WTC11 (cell line): ENCODE measurements at regions not wholly inside any gene's neighbourhood (a gene's known extent, or its start where the extent isn't known, plus 50 kb on each side); places are given as distances from the start of the nearest gene placed in this dataset.

ENCODE experiments used
- ATAC-seq: fragments of 200-7000 bp; cut with Tn5 transposase; 2 replicates; pipeline ENCODE4 v1.10.0; 2021; ENCODE audit warnings: mild to moderate bottlenecking, moderate library complexity
- CTCF ChIA-PET: fragments of 300-600 bp; sonication (Branson Sonifier 250); formaldehyde crosslinking; loops from one replicate; lab custom pipeline; 2021; ENCODE audit warnings: antibody characterized with exemption; lab: Charles Lee
- POLR2A ChIA-PET: fragments of 350-600 bp; sonication (Branson Sonifier 250); formaldehyde crosslinking; loops from one replicate; lab custom pipeline; 2021; ENCODE audit warnings: antibody characterized with exemption; lab: Charles Lee
- DNase-seq: peaks from one replicate; pipeline ENCODE4 v3.0.0; 2021; ENCODE audit warnings: low spot score
- H3K27ac Mint-ChIP-seq: 2 replicates; pipeline ENCODE4 v1.8.0; 2021; ENCODE audit warnings: mixed read lengths
- H3K27me3 Mint-ChIP-seq: 2 replicates; pipeline ENCODE4 v1.8.0; 2021; ENCODE audit warnings: low read depth, mild to moderate bottlenecking, moderate library complexity, mixed read lengths
- H3K36me3 Mint-ChIP-seq: 2 replicates; pipeline ENCODE4 v1.8.0; 2021; ENCODE audit warnings: mixed read lengths
- H3K4me1 Mint-ChIP-seq: 2 replicates; pipeline ENCODE4 v1.8.0; 2022; ENCODE audit warnings: mixed read lengths
- H3K4me3 Mint-ChIP-seq: 2 replicates; pipeline ENCODE4 v1.8.0; 2021; ENCODE audit warnings: mild to moderate bottlenecking, moderate library complexity, mixed read lengths
- H3K9me3 Mint-ChIP-seq: 2 replicates; pipeline ENCODE4 v1.8.0; 2021; ENCODE audit warnings: mixed read lengths
- ESRRA ChIP-seq: sonication (generic); formaldehyde crosslinking; IDR thresholded peaks from 2 replicates; pipeline ENCODE4 v1.8.1; 2022; ENCODE audit warnings: mild to moderate bottlenecking, missing genetic modification reagents, borderline replicate concordance
- MYBL2 ChIP-seq: sonication (generic); formaldehyde crosslinking; IDR thresholded peaks from 2 replicates; pipeline ENCODE4 v1.8.1; 2023; ENCODE audit warnings: mild to moderate bottlenecking, moderate library complexity, missing genetic modification reagents
- NFYB ChIP-seq: sonication (generic); formaldehyde crosslinking; conservative IDR thresholded peaks from 2 replicates; pipeline ENCODE4 v1.8.0; 2022; ENCODE audit warnings: low read depth, missing genetic modification reagents
- SMAD4 ChIP-seq: sonication (generic); formaldehyde crosslinking; IDR thresholded peaks from 2 replicates; pipeline ENCODE4 v1.8.0; 2022; ENCODE audit warnings: mild to moderate bottlenecking, missing genetic modification reagents
- SP1 ChIP-seq: sonication (generic); formaldehyde crosslinking; conservative IDR thresholded peaks from 2 replicates; pipeline ENCODE4 v1.8.1; 2022; ENCODE audit warnings: missing genetic modification reagents
- TP53 ChIP-seq: sonication (generic); formaldehyde crosslinking; IDR thresholded peaks from 2 replicates; pipeline ENCODE4 v1.8.1; 2023; ENCODE audit warnings: mild to moderate bottlenecking, missing genetic modification reagents
- ZNF263 ChIP-seq: sonication (generic); formaldehyde crosslinking; IDR thresholded peaks from 2 replicates; pipeline ENCODE4 v1.8.1; 2022; ENCODE audit warnings: low read depth, mild to moderate bottlenecking, moderate library complexity, missing genetic modification reagents
- TF ChIP-seq, protein P1 (sequence below): fragments of 200-600 bp; IDR thresholded peaks from 2 replicates; pipeline ENCODE4 v1.8.0; 2022; ENCODE audit warnings: antibody characterized with exemption
- TF ChIP-seq, protein P2 (sequence below): sonication (generic); formaldehyde crosslinking; IDR thresholded peaks from 2 replicates; pipeline ENCODE4 v1.8.0; 2022; ENCODE audit warnings: mild to moderate bottlenecking, missing genetic modification reagents
- TF ChIP-seq, protein P3 (sequence below): sonication (generic); formaldehyde crosslinking; IDR thresholded peaks from 2 replicates; pipeline ENCODE4 v1.8.0; 2023; ENCODE audit warnings: missing genetic modification reagents, mild to moderate bottlenecking, borderline replicate concordance
- TF ChIP-seq, protein P4 (sequence below): sonication (generic); formaldehyde crosslinking; IDR thresholded peaks from 2 replicates; pipeline ENCODE4 v1.8.1; 2023; ENCODE audit warnings: mild to moderate bottlenecking, missing genetic modification reagents
- TF ChIP-seq, protein P5 (sequence below): sonication (generic); formaldehyde crosslinking; IDR thresholded peaks from 2 replicates; pipeline ENCODE4 v1.8.1; 2023; ENCODE audit warnings: mild to moderate bottlenecking, missing genetic modification reagents
- TF ChIP-seq, protein P6 (sequence below): sonication (generic); formaldehyde crosslinking; IDR thresholded peaks from 2 replicates; pipeline ENCODE4 v1.8.1; 2022; ENCODE audit warnings: low read depth, missing genetic modification reagents, borderline replicate concordance

DNA sequence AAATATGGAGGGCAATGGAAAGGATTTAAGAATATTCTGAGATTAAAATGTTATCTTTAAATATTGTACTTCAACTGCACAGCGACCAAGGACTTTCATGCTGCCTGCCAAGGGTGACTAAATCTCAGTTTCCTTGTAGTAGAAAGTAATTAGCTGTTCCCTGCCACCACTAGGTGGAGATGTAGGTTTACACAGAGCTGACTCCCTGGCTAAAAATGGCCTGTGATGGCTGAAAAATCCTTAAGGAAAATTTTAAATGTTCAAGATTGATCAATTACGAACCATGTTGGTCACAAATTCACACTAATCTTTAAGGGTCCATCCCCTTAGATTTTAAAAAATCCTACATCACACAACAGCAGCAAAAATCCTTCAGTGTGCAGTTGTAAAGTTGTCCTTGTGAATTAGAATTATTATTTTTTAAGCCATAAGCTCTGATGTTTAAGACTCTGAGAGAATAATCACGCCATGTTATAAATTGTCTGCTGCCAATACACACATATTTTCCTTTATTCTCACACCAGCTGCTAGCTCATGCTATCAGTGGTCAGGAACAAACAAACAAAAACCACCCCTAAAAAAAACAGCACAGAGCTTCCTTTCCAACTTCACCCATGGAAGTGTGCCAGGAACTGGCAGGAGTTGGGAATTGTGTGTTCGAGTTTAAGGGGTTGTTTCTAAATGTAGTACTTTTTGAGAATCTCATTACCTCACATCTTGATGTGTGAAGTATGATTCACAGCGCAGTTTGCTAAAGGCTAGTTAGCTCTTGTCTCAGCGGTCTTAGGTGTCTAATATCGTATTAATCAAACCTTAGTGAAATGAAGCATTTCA, 399.8 kb downstream of the TMEM182 start:
- TF ChIP-seq, protein P1, sequence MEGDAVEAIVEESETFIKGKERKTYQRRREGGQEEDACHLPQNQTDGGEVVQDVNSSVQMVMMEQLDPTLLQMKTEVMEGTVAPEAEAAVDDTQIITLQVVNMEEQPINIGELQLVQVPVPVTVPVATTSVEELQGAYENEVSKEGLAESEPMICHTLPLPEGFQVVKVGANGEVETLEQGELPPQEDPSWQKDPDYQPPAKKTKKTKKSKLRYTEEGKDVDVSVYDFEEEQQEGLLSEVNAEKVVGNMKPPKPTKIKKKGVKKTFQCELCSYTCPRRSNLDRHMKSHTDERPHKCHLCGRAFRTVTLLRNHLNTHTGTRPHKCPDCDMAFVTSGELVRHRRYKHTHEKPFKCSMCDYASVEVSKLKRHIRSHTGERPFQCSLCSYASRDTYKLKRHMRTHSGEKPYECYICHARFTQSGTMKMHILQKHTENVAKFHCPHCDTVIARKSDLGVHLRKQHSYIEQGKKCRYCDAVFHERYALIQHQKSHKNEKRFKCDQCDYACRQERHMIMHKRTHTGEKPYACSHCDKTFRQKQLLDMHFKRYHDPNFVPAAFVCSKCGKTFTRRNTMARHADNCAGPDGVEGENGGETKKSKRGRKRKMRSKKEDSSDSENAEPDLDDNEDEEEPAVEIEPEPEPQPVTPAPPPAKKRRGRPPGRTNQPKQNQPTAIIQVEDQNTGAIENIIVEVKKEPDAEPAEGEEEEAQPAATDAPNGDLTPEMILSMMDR, result peak; percentile 62
- TF ChIP-seq TP53 (CRISPR knock-in tag), result no peak
- no peak for TF ChIP-seq NFYB (CRISPR knock-in tag)
- POLR2A ChIA-PET, result interaction anchor here (0.5 kb wide), 1 partner anchor 1230 kb away, joined by 3 read pairs; no protein-coding TSS in a partner anchor
- ATAC-seq, result peak; percentile 59; the same call in 1 of the 2 replicates

DNA sequence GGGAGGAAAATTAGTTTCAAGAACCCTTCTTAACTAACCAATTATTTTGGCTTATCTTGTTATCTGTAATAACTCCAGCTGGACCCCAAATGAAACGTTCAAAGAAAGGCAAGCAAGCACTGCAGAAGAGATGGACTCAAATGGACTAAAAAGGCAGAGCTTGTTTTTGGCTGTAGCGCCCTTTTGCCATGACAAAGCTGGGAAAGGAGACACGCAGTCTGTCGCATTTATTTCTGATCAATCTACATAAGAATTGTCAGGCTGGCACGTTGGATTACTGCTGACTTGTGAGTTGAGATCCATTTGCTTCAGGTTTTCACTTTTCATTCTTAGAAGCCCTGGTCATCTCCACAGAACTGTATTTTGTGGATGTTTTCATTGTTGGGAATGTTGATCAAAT, 402.9 kb downstream of the TMEM182 start:
- POLR2A ChIA-PET, result no interaction called here
- TF ChIP-seq, protein P2, sequence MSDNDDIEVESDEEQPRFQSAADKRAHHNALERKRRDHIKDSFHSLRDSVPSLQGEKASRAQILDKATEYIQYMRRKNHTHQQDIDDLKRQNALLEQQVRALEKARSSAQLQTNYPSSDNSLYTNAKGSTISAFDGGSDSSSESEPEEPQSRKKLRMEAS (CRISPR knock-in tag), result no peak
- TF ChIP-seq, protein P3, sequence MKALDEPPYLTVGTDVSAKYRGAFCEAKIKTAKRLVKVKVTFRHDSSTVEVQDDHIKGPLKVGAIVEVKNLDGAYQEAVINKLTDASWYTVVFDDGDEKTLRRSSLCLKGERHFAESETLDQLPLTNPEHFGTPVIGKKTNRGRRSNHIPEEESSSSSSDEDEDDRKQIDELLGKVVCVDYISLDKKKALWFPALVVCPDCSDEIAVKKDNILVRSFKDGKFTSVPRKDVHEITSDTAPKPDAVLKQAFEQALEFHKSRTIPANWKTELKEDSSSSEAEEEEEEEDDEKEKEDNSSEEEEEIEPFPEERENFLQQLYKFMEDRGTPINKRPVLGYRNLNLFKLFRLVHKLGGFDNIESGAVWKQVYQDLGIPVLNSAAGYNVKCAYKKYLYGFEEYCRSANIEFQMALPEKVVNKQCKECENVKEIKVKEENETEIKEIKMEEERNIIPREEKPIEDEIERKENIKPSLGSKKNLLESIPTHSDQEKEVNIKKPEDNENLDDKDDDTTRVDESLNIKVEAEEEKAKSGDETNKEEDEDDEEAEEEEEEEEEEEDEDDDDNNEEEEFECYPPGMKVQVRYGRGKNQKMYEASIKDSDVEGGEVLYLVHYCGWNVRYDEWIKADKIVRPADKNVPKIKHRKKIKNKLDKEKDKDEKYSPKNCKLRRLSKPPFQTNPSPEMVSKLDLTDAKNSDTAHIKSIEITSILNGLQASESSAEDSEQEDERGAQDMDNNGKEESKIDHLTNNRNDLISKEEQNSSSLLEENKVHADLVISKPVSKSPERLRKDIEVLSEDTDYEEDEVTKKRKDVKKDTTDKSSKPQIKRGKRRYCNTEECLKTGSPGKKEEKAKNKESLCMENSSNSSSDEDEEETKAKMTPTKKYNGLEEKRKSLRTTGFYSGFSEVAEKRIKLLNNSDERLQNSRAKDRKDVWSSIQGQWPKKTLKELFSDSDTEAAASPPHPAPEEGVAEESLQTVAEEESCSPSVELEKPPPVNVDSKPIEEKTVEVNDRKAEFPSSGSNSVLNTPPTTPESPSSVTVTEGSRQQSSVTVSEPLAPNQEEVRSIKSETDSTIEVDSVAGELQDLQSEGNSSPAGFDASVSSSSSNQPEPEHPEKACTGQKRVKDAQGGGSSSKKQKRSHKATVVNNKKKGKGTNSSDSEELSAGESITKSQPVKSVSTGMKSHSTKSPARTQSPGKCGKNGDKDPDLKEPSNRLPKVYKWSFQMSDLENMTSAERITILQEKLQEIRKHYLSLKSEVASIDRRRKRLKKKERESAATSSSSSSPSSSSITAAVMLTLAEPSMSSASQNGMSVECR (CRISPR knock-in tag), result no peak
- TF ChIP-seq, protein P4, sequence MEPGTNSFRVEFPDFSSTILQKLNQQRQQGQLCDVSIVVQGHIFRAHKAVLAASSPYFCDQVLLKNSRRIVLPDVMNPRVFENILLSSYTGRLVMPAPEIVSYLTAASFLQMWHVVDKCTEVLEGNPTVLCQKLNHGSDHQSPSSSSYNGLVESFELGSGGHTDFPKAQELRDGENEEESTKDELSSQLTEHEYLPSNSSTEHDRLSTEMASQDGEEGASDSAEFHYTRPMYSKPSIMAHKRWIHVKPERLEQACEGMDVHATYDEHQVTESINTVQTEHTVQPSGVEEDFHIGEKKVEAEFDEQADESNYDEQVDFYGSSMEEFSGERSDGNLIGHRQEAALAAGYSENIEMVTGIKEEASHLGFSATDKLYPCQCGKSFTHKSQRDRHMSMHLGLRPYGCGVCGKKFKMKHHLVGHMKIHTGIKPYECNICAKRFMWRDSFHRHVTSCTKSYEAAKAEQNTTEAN (CRISPR knock-in tag), result no peak
- TF ChIP-seq ZNF263 (CRISPR knock-in tag), result no peak
- TF ChIP-seq, protein P5, sequence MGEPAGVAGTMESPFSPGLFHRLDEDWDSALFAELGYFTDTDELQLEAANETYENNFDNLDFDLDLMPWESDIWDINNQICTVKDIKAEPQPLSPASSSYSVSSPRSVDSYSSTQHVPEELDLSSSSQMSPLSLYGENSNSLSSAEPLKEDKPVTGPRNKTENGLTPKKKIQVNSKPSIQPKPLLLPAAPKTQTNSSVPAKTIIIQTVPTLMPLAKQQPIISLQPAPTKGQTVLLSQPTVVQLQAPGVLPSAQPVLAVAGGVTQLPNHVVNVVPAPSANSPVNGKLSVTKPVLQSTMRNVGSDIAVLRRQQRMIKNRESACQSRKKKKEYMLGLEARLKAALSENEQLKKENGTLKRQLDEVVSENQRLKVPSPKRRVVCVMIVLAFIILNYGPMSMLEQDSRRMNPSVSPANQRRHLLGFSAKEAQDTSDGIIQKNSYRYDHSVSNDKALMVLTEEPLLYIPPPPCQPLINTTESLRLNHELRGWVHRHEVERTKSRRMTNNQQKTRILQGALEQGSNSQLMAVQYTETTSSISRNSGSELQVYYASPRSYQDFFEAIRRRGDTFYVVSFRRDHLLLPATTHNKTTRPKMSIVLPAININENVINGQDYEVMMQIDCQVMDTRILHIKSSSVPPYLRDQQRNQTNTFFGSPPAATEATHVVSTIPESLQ (CRISPR knock-in tag), result no peak
- TF ChIP-seq, protein P6, sequence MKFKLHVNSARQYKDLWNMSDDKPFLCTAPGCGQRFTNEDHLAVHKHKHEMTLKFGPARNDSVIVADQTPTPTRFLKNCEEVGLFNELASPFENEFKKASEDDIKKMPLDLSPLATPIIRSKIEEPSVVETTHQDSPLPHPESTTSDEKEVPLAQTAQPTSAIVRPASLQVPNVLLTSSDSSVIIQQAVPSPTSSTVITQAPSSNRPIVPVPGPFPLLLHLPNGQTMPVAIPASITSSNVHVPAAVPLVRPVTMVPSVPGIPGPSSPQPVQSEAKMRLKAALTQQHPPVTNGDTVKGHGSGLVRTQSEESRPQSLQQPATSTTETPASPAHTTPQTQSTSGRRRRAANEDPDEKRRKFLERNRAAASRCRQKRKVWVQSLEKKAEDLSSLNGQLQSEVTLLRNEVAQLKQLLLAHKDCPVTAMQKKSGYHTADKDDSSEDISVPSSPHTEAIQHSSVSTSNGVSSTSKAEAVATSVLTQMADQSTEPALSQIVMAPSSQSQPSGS (CRISPR knock-in tag), result no peak
- TF ChIP-seq SMAD4, result no peak
- TF ChIP-seq, protein P1, result no peak
- TF ChIP-seq SP1, result no peak
- no peak for TF ChIP-seq MYBL2 (CRISPR knock-in tag)
- TF ChIP-seq ESRRA (CRISPR knock-in tag), result no peak
- TF ChIP-seq, all 79 proteins: peak for 0
- H3K27me3 Mint-ChIP-seq, result no peaks in the 10 kb centered on the region
- no peak overlapping the region for H3K27ac Mint-ChIP-seq
- no peaks in the 10 kb centered on the region for H3K36me3 Mint-ChIP-seq
- CTCF ChIA-PET, result no interaction called here
- no peaks in the 10 kb centered on the region for H3K9me3 Mint-ChIP-seq
- no peak for ATAC-seq
- H3K4me3 Mint-ChIP-seq, result no peak overlapping the region
- no peak for DNase-seq
- peaks cover 39% of the 10 kb centered on the region for H3K4me1 Mint-ChIP-seq

More for the DNA sequence above, 399.8 kb downstream of the TMEM182 start:
- Mint-ChIP-seq H3K27ac (no peak overlapping the region), H3K4me1 (peaks cover 33% of the 10 kb centered on the region), H3K4me3 (no peak overlapping the region), H3K36me3 (no peaks in the 10 kb centered on the region), H3K9me3 (no peaks in the 10 kb centered on the region), H3K27me3 (no peaks in the 10 kb centered on the region)
- DNase-seq, result no peak
- CTCF ChIA-PET, result interaction anchor here (0.5 to 2.0 kb wide), 35 partner anchors 11 to 1688 kb away, joined by 3 to 18 read pairs (median 4); no protein-coding TSS in a partner anchor
